Vagina (tissue), 2 donors: ENCODE measurements at regions not wholly inside any gene's neighbourhood (a gene's known extent, or its start where the extent isn't known, plus 50 kb on each side); places are given as distances from the start of the nearest gene placed in this dataset.

Source experiments
- POLR2AphosphoS5 ChIP-seq, 2 donors: sonication (generic); formaldehyde crosslinking; IDR thresholded peaks; one replicate each; pipeline ENCODE4 v1.9.0; 2017; ENCODE audit warnings: antibody characterized with exemption in 2 of 2, mild to moderate bottlenecking in 2 of 2, low read depth in 1 of 2; ENCODE audit not compliant: insufficient read depth in 1 of 2
- TF ChIP-seq, protein P1 (sequence below), 3 experiments: fragments of 450-650 bp in 2 of 3; fragments of 200-600 bp in 1 of 3; sonication (generic) in 1 of 3; IDR thresholded peaks; one replicate each; pipeline ENCODE4 v1.5.1; 2017 to 2019; ENCODE audit warnings: antibody characterized with exemption in 3 of 3, mild to moderate bottlenecking in 2 of 3, moderate library complexity in 2 of 3

DNA sequence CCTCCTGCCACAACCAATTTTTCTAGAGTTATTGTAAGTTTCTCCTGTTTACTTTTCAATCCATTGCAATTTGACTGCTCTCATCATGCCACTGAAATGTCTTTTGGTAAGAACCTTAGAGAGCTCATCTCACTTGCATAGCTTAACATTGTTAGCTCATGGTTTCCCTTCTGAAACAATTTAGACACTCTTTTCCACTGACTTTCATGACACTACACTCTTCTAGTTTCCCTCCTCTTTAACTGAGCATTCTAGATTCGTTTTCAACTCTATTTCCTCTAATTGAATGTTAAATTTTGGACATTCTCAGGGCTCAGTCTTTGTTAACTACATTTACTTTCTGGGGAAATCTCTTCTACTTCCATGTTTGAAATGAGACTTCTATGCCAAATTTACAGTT lies 369.1 kb downstream of the JRKL start:
- TF ChIP-seq POLR2AphosphoS5 (IDR thresholded peaks at IDR 0.05; ENCODE audit: insufficient read depth in 1 of 2, low read depth in 1 of 2) = no peak
- TF ChIP-seq, protein P1, sequence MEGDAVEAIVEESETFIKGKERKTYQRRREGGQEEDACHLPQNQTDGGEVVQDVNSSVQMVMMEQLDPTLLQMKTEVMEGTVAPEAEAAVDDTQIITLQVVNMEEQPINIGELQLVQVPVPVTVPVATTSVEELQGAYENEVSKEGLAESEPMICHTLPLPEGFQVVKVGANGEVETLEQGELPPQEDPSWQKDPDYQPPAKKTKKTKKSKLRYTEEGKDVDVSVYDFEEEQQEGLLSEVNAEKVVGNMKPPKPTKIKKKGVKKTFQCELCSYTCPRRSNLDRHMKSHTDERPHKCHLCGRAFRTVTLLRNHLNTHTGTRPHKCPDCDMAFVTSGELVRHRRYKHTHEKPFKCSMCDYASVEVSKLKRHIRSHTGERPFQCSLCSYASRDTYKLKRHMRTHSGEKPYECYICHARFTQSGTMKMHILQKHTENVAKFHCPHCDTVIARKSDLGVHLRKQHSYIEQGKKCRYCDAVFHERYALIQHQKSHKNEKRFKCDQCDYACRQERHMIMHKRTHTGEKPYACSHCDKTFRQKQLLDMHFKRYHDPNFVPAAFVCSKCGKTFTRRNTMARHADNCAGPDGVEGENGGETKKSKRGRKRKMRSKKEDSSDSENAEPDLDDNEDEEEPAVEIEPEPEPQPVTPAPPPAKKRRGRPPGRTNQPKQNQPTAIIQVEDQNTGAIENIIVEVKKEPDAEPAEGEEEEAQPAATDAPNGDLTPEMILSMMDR (IDR thresholded peaks at IDR 0.05) = no peak
